ENCODE measurements at regions not wholly inside any gene's neighbourhood (a gene's known extent, or its start where the extent isn't known, plus 50 kb on each side); places are given as distances from the start of the nearest gene placed in this dataset.

DNA sequence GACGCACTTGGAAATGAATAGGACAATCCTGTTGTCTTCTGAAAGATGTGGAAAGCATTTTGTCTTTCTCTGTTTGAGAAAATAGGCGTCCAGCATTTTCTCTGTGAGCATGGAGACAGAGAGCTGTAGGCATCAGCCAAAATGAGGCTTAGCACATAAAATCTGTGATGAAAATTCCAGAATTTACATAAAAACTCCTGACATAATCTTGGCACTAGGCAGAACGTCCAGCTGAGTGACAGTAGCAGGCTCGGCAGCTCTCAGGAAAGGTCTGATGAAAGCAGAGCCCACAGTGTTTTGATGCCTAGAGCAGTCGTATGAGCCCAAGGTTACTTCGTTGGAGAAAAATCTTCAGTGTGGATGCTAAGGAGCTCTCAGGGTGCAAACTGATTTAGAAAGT lies 543.3 kb upstream of the MAP3K7 start:
- no peak overlapping the region for H3K4me3 ChIP-seq (replicated peaks; ENCODE audit: low read depth, low read length)
- TF ChIP-seq, protein P1, sequence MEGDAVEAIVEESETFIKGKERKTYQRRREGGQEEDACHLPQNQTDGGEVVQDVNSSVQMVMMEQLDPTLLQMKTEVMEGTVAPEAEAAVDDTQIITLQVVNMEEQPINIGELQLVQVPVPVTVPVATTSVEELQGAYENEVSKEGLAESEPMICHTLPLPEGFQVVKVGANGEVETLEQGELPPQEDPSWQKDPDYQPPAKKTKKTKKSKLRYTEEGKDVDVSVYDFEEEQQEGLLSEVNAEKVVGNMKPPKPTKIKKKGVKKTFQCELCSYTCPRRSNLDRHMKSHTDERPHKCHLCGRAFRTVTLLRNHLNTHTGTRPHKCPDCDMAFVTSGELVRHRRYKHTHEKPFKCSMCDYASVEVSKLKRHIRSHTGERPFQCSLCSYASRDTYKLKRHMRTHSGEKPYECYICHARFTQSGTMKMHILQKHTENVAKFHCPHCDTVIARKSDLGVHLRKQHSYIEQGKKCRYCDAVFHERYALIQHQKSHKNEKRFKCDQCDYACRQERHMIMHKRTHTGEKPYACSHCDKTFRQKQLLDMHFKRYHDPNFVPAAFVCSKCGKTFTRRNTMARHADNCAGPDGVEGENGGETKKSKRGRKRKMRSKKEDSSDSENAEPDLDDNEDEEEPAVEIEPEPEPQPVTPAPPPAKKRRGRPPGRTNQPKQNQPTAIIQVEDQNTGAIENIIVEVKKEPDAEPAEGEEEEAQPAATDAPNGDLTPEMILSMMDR (IDR thresholded peaks at IDR 0.05; ENCODE audit: insufficient read depth, low read length, poor library complexity, severe bottlenecking): no peak
- DNase-seq (ENCODE audit: extremely low read depth, insufficient read length): no peak
- H3K36me3 ChIP-seq (ENCODE audit: control insufficient read depth, insufficient read depth, low read length): no peaks in the 10 kb centered on the region
- H3K27me3 ChIP-seq (replicated peaks; ENCODE audit: control insufficient read depth, insufficient read depth, low read length): no peaks in the 10 kb centered on the region

DNA sequence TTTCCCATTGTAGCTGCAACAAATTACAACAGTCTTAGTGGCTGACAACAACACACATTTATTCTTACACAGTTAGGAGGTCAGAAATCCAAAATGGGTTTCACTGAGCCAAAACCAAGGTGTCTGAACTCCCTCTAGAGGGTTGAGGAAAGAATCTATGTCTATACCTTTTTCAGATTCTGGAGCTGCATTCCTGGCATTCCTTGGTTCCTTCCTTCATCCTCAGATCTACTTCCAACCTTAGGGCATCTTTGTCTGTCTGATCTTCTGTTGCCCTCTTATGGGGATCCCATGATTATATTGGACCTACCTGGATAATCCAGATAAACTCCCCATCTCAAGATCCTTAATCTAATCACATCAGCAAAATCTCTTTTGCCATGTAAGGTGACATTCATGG lies 540.9 kb upstream of the MAP3K7 start:
- TF ChIP-seq, protein P1 (IDR thresholded peaks at IDR 0.05; ENCODE audit: insufficient read depth, low read length, poor library complexity, severe bottlenecking): no peak
- no peak for DNase-seq (ENCODE audit: extremely low read depth, insufficient read length)
- no peaks in the 10 kb centered on the region for H3K27me3 ChIP-seq (replicated peaks; ENCODE audit: control insufficient read depth, insufficient read depth, low read length)
- H3K4me3 ChIP-seq (replicated peaks; ENCODE audit: low read depth, low read length): no peak overlapping the region
- H3K36me3 ChIP-seq (ENCODE audit: control insufficient read depth, insufficient read depth, low read length): no peaks in the 10 kb centered on the region

DNA sequence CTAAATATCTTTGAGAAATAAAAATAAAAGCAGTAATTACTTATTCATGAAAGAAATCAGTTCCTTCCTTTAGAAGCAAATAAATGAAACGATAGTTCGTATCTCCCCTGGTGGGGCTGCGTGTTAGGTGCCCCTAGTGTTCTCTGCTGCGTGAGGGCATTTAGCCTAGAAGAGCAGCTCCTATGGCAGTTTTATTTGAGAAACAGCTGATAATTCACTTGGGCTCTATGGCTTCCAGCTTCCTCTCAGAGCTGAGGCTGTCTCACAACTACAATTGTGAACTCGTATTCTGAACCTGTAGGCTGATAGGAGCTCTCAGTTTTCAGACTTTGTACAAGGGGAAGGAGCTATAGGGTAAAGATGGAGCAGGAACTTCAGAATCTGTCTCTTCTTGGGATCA lies 540.0 kb upstream of the MAP3K7 start:
- H3K27me3 ChIP-seq (replicated peaks; ENCODE audit: control insufficient read depth, insufficient read depth, low read length): no peaks in the 10 kb centered on the region
- H3K4me3 ChIP-seq (replicated peaks; ENCODE audit: low read depth, low read length): no peak overlapping the region
- TF ChIP-seq, protein P1 (IDR thresholded peaks at IDR 0.05; ENCODE audit: insufficient read depth, low read length, poor library complexity, severe bottlenecking): no peak
- no peak for DNase-seq (ENCODE audit: extremely low read depth, insufficient read length)
- H3K36me3 ChIP-seq (ENCODE audit: control insufficient read depth, insufficient read depth, low read length): no peaks in the 10 kb centered on the region

DNA sequence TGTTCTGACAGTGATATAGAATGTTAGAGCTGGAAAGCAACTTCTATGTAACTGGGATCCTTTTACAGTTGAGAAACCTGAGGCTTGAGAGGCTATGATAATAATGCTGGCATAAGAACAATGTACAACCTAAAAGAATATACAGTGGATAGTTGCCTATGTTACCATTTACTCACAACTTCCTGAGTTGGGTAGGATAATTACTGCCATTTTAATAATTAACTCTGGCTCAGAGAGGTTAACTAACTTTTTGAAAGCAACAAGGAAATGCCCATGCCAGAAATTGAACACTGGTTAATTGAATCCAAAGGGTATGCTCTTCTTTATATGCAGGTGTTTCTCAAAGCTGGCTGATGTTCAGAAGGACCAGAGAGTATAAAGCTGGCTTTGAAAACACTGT lies 530.7 kb upstream of the MAP3K7 start:
- DNase-seq (ENCODE audit: extremely low read depth, insufficient read length): no peak
- no peak overlapping the region for H3K4me3 ChIP-seq (replicated peaks; ENCODE audit: low read depth, low read length)
- TF ChIP-seq, protein P1 (IDR thresholded peaks at IDR 0.05; ENCODE audit: insufficient read depth, low read length, poor library complexity, severe bottlenecking): no peak
- H3K36me3 ChIP-seq (ENCODE audit: control insufficient read depth, insufficient read depth, low read length): no peaks in the 10 kb centered on the region
- no peaks in the 10 kb centered on the region for H3K27me3 ChIP-seq (replicated peaks; ENCODE audit: control insufficient read depth, insufficient read depth, low read length)

DNA sequence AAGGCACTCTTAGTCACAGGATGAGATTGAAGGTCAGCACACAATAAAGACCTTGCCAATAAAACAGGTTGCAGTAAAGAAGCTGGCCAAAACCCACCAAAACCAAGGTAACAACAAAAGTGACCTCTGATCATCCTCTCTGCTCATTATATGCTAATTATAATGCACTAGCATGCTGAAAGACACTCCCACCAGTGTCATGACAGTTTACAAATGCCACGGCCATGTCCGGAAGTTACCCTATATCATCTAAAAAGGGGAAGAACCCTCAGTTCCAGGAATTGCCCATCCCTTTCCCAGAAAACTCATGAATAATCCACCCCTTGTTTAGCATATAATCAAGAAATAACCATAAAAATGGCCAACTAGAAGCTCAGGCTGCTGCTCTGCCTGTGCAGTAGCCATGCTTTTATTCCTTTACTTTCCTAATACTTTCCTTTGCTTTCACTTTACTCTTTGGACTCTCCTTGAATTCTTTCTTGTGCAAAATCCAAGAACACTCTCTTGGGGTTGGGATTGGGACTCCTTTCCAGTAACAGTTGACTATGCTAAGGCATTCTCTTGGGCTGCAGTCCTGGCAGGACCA lies 527.3 kb upstream of the MAP3K7 start:
- TF ChIP-seq, protein P1 (IDR thresholded peaks at IDR 0.05; ENCODE audit: insufficient read depth, low read length, poor library complexity, severe bottlenecking): no peak
- Histone ChIP-seq H3K36me3 (ENCODE audit: control insufficient read depth, insufficient read depth, low read length) (no peaks in the 10 kb centered on the region), H3K4me3 (replicated peaks; ENCODE audit: low read depth, low read length) (no peak overlapping the region), H3K27me3 (replicated peaks; ENCODE audit: control insufficient read depth, insufficient read depth, low read length) (no peaks in the 10 kb centered on the region)
- no peak for DNase-seq (ENCODE audit: extremely low read depth, insufficient read length)

DNA sequence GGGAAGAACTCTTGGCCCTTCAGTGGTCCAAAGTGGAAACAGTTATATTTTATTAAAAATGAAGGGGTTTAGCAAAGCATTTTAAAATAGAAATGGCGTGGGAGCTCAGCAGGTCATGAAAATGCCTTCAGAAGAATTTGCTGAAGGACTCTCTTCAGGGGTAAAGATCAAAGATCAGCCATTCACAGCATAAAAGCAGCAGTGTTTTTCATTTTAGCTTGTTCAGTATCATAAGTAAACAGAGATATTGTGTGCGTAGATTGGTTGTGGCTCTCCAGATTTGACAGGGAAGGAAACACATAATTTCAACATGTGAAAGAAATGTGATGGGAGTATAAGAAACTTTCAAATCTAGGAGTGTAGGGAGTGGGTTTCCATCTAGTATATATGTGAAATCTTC lies 519.2 kb upstream of the MAP3K7 start:
- no peaks in the 10 kb centered on the region for H3K36me3 ChIP-seq (ENCODE audit: control insufficient read depth, insufficient read depth, low read length)
- TF ChIP-seq, protein P1 (IDR thresholded peaks at IDR 0.05; ENCODE audit: insufficient read depth, low read length, poor library complexity, severe bottlenecking): no peak
- no peaks in the 10 kb centered on the region for H3K27me3 ChIP-seq (replicated peaks; ENCODE audit: control insufficient read depth, insufficient read depth, low read length)
- no peak overlapping the region for H3K4me3 ChIP-seq (replicated peaks; ENCODE audit: low read depth, low read length)
- DNase-seq (ENCODE audit: extremely low read depth, insufficient read length): no peak
